Hepatocyte (in vitro differentiated cells): ENCODE measurements at regions not wholly inside any gene's neighbourhood (a gene's known extent, or its start where the extent isn't known, plus 50 kb on each side); places are given as distances from the start of the nearest gene placed in this dataset.

Source experiments
- DNase-seq: peaks from one replicate; pipeline ENCODE4 v3.0.0-alpha.2; 2016; ENCODE audit warnings: low spot score
- H2AFZ ChIP-seq: fragments of 200-600 bp; sonication (generic); 2 replicates; pipeline ENCODE4 v1.6.0; 2016; ENCODE audit warnings: antibody characterized with exemption, mild to moderate bottlenecking
- H3K27ac ChIP-seq: fragments of 200-600 bp; sonication (generic); 2 replicates; pipeline ENCODE4 v1.5.1; 2016; ENCODE audit warnings: mild to moderate bottlenecking
- H3K27me3 ChIP-seq: fragments of 200-600 bp; sonication (generic); 2 replicates; pipeline ENCODE4 v1.6.1; 2016
- H3K36me3 ChIP-seq: fragments of 200-600 bp; sonication (generic); replicated peaks from 2 replicates; pipeline ENCODE4 v1.5.1; 2016; ENCODE audit warnings: low read depth; ENCODE audit not compliant: insufficient read depth
- H3K4me1 ChIP-seq: fragments of 200-600 bp; sonication (generic); 2 replicates; pipeline ENCODE4 v1.5.1; 2016; ENCODE audit warnings: mild to moderate bottlenecking, moderate library complexity; ENCODE audit not compliant: insufficient read depth
- H3K4me2 ChIP-seq: fragments of 200-600 bp; sonication (generic); 2 replicates; pipeline ENCODE4 v1.6.0; 2016
- H3K4me3 ChIP-seq: fragments of 200-600 bp; sonication (generic); 2 replicates; pipeline ENCODE4 v1.5.1; 2016; ENCODE audit warnings: mild to moderate bottlenecking
- H3K79me2 ChIP-seq: fragments of 200-600 bp; sonication (generic); 2 replicates; pipeline ENCODE4 v1.6.0; 2017; ENCODE audit warnings: mild to moderate bottlenecking
- H3K9me2 ChIP-seq: fragments of 200-600 bp; sonication (generic); replicated peaks from 2 replicates; pipeline ENCODE4 v1.6.0; 2017; ENCODE audit warnings: mild to moderate bottlenecking; ENCODE audit not compliant: insufficient read depth
- H3K9me3 ChIP-seq: fragments of 200-600 bp; sonication (generic); 2 replicates; pipeline ENCODE4 v1.5.1; 2016; ENCODE audit warnings: low read depth, mild to moderate bottlenecking
- H4K20me1 ChIP-seq: fragments of 200-600 bp; sonication (generic); 2 replicates; pipeline ENCODE4 v1.6.0; 2016; ENCODE audit warnings: mild to moderate bottlenecking; ENCODE audit not compliant: insufficient read depth, poor library complexity, severe bottlenecking
- EZH2 ChIP-seq: fragments of 200-600 bp; sonication (generic); IDR thresholded peaks from 2 replicates; pipeline ENCODE4 v1.6.1; 2016; ENCODE audit warnings: antibody characterized with exemption, mild to moderate bottlenecking, borderline replicate concordance
- EZH2phosphoT487 ChIP-seq: fragments of 200-600 bp; sonication (generic); IDR thresholded peaks from one replicate; pipeline ENCODE4 v1.6.1; 2018; ENCODE audit warnings: antibody characterized with exemption, mild to moderate bottlenecking, low read depth, moderate library complexity; ENCODE audit not compliant: unreplicated experiment, severe bottlenecking
- WGBS: methylation state at CpG from one replicate; pipeline ENCODE4 v1.1.6; 2016; ENCODE audit warnings: low lambda C conversion rate; ENCODE audit errors: missing lambda C conversion rate; 5-methylcytosine and 5-hydroxymethylcytosine counted together
- TF ChIP-seq, protein P1 (sequence below): fragments of 200-600 bp; sonication (generic); IDR thresholded peaks from 2 replicates; pipeline ENCODE4 v1.5.1; 2016; ENCODE audit warnings: antibody characterized with exemption, mild to moderate bottlenecking; ENCODE audit not compliant: poor library complexity

DNA sequence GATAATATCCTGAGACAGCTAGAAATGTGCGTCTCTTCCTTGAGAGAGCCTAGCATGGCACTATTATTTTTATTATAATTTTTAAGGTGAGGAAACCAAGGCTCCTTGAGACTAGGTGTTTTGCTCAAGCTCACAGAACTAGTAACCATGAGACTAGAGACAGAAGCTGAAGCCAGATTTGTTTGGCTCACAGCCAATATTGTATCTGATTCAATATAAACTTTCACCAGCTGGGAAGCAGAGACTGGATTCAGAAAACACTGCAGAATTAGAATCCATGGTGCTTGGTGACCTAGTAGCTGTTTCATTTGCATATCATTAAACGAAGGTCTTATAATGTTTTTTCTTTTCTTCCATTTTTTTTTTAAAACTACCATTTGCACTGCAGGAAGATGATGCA is 64.4 kb downstream of the DNAJB9 start:
- peaks cover 9% of the 10 kb centered on the region for H3K4me1 ChIP-seq
- no peaks in the 10 kb centered on the region for H3K27me3 ChIP-seq
- no peaks in the 10 kb centered on the region for H3K79me2 ChIP-seq
- no peaks in the 10 kb centered on the region for H3K9me3 ChIP-seq
- no peaks in the 10 kb centered on the region for H3K9me2 ChIP-seq
- DNase-seq, result no peak
- no peak overlapping the region for H3K4me3 ChIP-seq
- no peaks in the 10 kb centered on the region for H4K20me1 ChIP-seq
- no peaks in the 10 kb centered on the region for H3K36me3 ChIP-seq
- no peak for TF ChIP-seq EZH2
- no peak for TF ChIP-seq EZH2phosphoT487
- TF ChIP-seq, protein P1, sequence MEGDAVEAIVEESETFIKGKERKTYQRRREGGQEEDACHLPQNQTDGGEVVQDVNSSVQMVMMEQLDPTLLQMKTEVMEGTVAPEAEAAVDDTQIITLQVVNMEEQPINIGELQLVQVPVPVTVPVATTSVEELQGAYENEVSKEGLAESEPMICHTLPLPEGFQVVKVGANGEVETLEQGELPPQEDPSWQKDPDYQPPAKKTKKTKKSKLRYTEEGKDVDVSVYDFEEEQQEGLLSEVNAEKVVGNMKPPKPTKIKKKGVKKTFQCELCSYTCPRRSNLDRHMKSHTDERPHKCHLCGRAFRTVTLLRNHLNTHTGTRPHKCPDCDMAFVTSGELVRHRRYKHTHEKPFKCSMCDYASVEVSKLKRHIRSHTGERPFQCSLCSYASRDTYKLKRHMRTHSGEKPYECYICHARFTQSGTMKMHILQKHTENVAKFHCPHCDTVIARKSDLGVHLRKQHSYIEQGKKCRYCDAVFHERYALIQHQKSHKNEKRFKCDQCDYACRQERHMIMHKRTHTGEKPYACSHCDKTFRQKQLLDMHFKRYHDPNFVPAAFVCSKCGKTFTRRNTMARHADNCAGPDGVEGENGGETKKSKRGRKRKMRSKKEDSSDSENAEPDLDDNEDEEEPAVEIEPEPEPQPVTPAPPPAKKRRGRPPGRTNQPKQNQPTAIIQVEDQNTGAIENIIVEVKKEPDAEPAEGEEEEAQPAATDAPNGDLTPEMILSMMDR, result no peak
- 82% methylated on average over 2 of the region's 2 CpGs for WGBS
- no peak overlapping the region for H3K4me2 ChIP-seq
- H2AFZ ChIP-seq, result no peak overlapping the region
- no peak overlapping the region for H3K27ac ChIP-seq

DNA sequence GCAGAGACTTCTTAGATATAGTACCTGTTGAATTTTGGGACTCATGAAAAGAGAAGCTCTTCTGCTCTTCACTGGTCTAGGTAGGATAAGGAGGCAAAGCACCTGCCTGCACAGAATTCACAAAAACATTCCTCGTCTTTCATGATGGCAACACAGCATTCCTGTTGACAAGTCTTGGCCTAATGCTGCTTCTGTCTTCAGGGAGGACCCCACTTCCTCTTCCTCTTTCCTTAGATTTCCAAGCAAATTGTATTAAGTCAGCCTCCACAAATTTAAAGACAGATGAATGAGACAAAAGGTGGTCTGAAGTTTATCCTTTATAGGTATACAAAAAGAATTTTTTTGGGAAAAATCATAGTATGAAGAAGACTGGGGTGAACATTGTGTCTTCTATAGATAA is 64.9 kb downstream of the DNAJB9 start:
- Histone ChIP-seq H3K9me2 (no peaks in the 10 kb centered on the region), H3K4me1 (peaks cover 9% of the 10 kb centered on the region), H3K27ac (no peak overlapping the region), H3K27me3 (no peaks in the 10 kb centered on the region), H2AFZ (no peak overlapping the region), H3K4me2 (no peak overlapping the region), H3K9me3 (no peaks in the 10 kb centered on the region), H4K20me1 (no peaks in the 10 kb centered on the region), H3K4me3 (no peak overlapping the region), H3K79me2 (no peaks in the 10 kb centered on the region), H3K36me3 (no peaks in the 10 kb centered on the region)
- no peak for DNase-seq
- TF ChIP-seq, protein P1, result no peak
- no peak for TF ChIP-seq EZH2
- no peak for TF ChIP-seq EZH2phosphoT487
- 94% methylated on average over 1 of the region's 1 CpG for WGBS

DNA sequence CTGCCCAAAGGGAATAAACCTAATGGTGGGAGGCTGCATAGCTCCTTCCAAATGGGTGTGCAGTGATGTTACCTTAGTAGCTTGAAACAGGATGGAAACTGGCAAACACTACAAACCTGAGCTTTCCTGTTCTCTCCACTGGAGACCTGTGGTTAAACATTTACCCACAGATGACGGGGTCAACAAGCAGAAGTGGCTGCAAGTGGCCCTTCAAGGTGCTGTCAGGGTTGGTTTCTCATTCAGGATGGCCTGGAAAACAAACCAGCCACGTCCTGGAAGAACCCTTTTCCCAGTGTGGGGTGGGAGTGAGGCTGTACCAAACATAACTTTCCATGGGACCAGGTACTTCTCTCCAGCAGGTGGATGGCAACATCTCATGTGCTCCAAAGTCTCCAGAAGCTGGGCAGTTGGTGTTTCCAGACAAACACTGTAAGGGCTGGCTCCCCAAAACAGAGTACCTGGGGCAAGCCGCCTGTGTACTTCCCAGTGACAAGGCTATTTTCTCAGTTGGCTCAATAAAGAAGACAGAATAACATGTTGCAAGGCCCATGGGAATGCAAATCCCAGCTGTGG is 67.5 kb downstream of the DNAJB9 start:
- 52% methylated on average over 3 of the region's 3 CpGs for WGBS
- Histone ChIP-seq H3K4me1 (peaks cover 9% of the 10 kb centered on the region), H3K4me3 (no peak overlapping the region), H3K36me3 (no peaks in the 10 kb centered on the region), H2AFZ (no peak overlapping the region), H3K27ac (no peak overlapping the region), H3K9me2 (no peaks in the 10 kb centered on the region), H4K20me1 (no peaks in the 10 kb centered on the region), H3K27me3 (no peaks in the 10 kb centered on the region), H3K4me2 (no peak overlapping the region), H3K9me3 (no peaks in the 10 kb centered on the region), H3K79me2 (no peaks in the 10 kb centered on the region)
- DNase-seq, result peak; percentile 39
- TF ChIP-seq EZH2 (no peak), EZH2phosphoT487 (no peak)
- TF ChIP-seq, protein P1, result no peak

DNA sequence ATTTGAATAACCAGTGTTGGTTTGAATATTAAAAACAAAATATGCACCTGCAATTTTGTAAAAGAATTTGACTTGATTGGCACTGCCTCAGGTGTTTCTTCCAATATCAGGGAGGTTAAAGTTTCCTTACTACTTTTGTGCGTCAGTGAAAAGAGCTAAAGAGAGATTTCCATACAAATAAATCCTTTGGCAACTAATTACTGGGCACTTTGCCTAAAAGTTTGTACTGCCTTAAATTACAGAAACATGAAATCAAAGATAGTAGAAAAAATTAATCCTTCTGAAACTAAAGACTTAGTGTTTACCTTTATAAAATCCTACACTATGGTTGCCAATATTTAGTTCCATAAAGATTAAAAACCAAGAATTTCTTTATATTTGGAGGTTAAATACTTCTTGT is 72.5 kb downstream of the DNAJB9 start:
- TF ChIP-seq EZH2phosphoT487, result no peak
- TF ChIP-seq, protein P1, result no peak
- no peak for TF ChIP-seq EZH2
- no peak overlapping the region for H2AFZ ChIP-seq
- H3K27me3 ChIP-seq, result no peaks in the 10 kb centered on the region
- H3K4me2 ChIP-seq, result no peak overlapping the region
- peaks cover 3% of the 10 kb centered on the region for H3K4me1 ChIP-seq
- H3K27ac ChIP-seq, result no peak overlapping the region
- H3K4me3 ChIP-seq, result no peak overlapping the region
- no peaks in the 10 kb centered on the region for H3K9me2 ChIP-seq
- H3K36me3 ChIP-seq, result no peaks in the 10 kb centered on the region
- H3K9me3 ChIP-seq, result no peaks in the 10 kb centered on the region
- H3K79me2 ChIP-seq, result no peaks in the 10 kb centered on the region
- no peak for DNase-seq
- 63% methylated on average over 1 of the region's 1 CpG for WGBS
- H4K20me1 ChIP-seq, result no peaks in the 10 kb centered on the region
